GM23338 (cell line): ENCODE measurements at regions not wholly inside any gene's neighbourhood (a gene's known extent, or its start where the extent isn't known, plus 50 kb on each side); places are given as distances from the start of the nearest gene placed in this dataset.

Source experiments
- EZH2phosphoT487 ChIP-seq: fragments of 200-600 bp; sonication (generic); IDR thresholded peaks from one replicate; pipeline ENCODE4 v1.8.1; 2018; ENCODE audit warnings: antibody characterized with exemption; ENCODE audit not compliant: unreplicated experiment
- POLR2AphosphoS5 ChIP-seq: IDR thresholded peaks from 2 replicates; pipeline ENCODE4 v1.6.1; 2016; ENCODE audit warnings: antibody characterized with exemption, low read depth
- ZNF331 ChIP-seq: fragments of 250-450 bp; sonication (Bioruptor Pico); IDR thresholded peaks from 2 replicates; pipeline ENCODE4 v1.5.0; 2020; ENCODE audit warnings: low read depth, mild to moderate bottlenecking, moderate library complexity
- TF ChIP-seq, protein P1 (sequence below), 2 experiments: fragments of 200-600 bp in 1 of 2; sonication (generic) in 1 of 2; conservative IDR thresholded peaks; 2 replicates each; pipeline versions ENCODE4 v1.5.1 to v1.6.1; 2016 to 2017; ENCODE audit warnings: antibody characterized with exemption in 2 of 2, low read depth in 2 of 2, mild to moderate bottlenecking in 2 of 2, moderate library complexity in 1 of 2
- TF ChIP-seq, protein P2 (sequence below): IDR thresholded peaks from one replicate; pipeline ENCODE4 v1.6.1; 2018; ENCODE audit warnings: antibody characterized with exemption; ENCODE audit not compliant: unreplicated experiment

DNA sequence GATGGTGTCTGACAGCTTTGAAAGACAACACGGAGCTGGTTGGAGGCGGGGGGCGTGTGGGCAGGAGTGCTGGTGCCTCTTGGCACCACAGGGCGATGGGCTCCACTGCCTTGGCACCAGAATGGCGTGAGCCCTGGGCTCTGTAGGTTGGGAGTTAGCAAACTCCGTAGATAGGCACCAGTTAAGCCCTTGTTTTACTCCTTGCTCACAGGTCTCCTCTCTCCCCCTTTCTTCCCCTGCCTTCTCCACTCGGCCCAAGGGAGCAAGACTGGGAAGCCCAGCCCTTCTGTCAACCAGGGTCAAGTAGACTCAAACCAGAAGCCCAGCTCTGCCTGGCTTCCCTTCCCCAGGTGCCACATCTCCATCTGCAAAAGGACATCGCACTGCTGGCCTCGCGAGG, 281.7 kb upstream of the ID2 start:
- TF ChIP-seq, protein P1, sequence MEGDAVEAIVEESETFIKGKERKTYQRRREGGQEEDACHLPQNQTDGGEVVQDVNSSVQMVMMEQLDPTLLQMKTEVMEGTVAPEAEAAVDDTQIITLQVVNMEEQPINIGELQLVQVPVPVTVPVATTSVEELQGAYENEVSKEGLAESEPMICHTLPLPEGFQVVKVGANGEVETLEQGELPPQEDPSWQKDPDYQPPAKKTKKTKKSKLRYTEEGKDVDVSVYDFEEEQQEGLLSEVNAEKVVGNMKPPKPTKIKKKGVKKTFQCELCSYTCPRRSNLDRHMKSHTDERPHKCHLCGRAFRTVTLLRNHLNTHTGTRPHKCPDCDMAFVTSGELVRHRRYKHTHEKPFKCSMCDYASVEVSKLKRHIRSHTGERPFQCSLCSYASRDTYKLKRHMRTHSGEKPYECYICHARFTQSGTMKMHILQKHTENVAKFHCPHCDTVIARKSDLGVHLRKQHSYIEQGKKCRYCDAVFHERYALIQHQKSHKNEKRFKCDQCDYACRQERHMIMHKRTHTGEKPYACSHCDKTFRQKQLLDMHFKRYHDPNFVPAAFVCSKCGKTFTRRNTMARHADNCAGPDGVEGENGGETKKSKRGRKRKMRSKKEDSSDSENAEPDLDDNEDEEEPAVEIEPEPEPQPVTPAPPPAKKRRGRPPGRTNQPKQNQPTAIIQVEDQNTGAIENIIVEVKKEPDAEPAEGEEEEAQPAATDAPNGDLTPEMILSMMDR (conservative IDR thresholded peaks at IDR 0.05; ENCODE audit: low read depth in 2 of 2): no peak
- TF ChIP-seq POLR2AphosphoS5 (no peak), EZH2phosphoT487 (no peak), ZNF331 (CRISPR knock-in tag) (no peak)
- TF ChIP-seq, protein P2, sequence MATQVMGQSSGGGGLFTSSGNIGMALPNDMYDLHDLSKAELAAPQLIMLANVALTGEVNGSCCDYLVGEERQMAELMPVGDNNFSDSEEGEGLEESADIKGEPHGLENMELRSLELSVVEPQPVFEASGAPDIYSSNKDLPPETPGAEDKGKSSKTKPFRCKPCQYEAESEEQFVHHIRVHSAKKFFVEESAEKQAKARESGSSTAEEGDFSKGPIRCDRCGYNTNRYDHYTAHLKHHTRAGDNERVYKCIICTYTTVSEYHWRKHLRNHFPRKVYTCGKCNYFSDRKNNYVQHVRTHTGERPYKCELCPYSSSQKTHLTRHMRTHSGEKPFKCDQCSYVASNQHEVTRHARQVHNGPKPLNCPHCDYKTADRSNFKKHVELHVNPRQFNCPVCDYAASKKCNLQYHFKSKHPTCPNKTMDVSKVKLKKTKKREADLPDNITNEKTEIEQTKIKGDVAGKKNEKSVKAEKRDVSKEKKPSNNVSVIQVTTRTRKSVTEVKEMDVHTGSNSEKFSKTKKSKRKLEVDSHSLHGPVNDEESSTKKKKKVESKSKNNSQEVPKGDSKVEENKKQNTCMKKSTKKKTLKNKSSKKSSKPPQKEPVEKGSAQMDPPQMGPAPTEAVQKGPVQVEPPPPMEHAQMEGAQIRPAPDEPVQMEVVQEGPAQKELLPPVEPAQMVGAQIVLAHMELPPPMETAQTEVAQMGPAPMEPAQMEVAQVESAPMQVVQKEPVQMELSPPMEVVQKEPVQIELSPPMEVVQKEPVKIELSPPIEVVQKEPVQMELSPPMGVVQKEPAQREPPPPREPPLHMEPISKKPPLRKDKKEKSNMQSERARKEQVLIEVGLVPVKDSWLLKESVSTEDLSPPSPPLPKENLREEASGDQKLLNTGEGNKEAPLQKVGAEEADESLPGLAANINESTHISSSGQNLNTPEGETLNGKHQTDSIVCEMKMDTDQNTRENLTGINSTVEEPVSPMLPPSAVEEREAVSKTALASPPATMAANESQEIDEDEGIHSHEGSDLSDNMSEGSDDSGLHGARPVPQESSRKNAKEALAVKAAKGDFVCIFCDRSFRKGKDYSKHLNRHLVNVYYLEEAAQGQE: no peak
